Mucosa of rectum (tissue), 2 donors: ENCODE measurements at regions not wholly inside any gene's neighbourhood (a gene's known extent, or its start where the extent isn't known, plus 50 kb on each side); places are given as distances from the start of the nearest gene placed in this dataset.

Source experiments
- H3K27ac ChIP-seq, 2 donors: one replicate each; pipeline ENCODE4 v1.7.0; 2013; ENCODE audit warnings: inconsistent platforms in 2 of 2, low read depth in 2 of 2, low read length in 2 of 2
- H3K27me3 ChIP-seq, 2 donors: one replicate each; pipeline ENCODE4 v1.7.0; 2013; ENCODE audit warnings: low read length in 2 of 2; ENCODE audit not compliant: control insufficient read depth in 2 of 2, insufficient read depth in 2 of 2
- H3K36me3 ChIP-seq, 2 donors: one replicate each; pipeline ENCODE4 v1.7.0; 2013; ENCODE audit warnings: low read length in 2 of 2; ENCODE audit not compliant: control insufficient read depth in 2 of 2, insufficient read depth in 2 of 2
- H3K4me1 ChIP-seq, 2 donors: one replicate each; pipeline ENCODE4 v1.7.0; 2013; ENCODE audit warnings: low read length in 2 of 2, mild to moderate bottlenecking in 1 of 2; ENCODE audit not compliant: control insufficient read depth in 2 of 2, insufficient read depth in 2 of 2
- H3K4me3 ChIP-seq, 2 donors: one replicate each; pipeline ENCODE4 v1.7.0; 2013; ENCODE audit warnings: low read length in 2 of 2
- H3K9ac ChIP-seq, 2 donors: one replicate each; pipeline ENCODE4 v1.7.0; 2013; ENCODE audit warnings: low read length in 2 of 2, low read depth in 1 of 2, mild to moderate bottlenecking in 1 of 2
- H3K9me3 ChIP-seq, 2 donors: one replicate each; pipeline ENCODE4 v1.7.0; 2013; ENCODE audit warnings: low read length in 2 of 2; ENCODE audit not compliant: control insufficient read depth in 2 of 2
- donor health status: healthy.
- donor health status: Normal muscosa, but diverticular disease.

GRCh38 chr18:34280000-34280399, 55.3 kb upstream of the NOL4 start:
- Histone ChIP-seq H3K36me3 (no peaks in the 10 kb centered on the region), H3K4me3 (no peak overlapping the region), H3K4me1 (no peaks in the 10 kb centered on the region), H3K27ac (no peak overlapping the region), H3K9ac (no peak overlapping the region), H3K9me3 (no peaks in the 10 kb centered on the region), H3K27me3 (no peaks in the 10 kb centered on the region)

GRCh38 chr18:34280653-34281052, 55.9 kb upstream of the NOL4 start:
- no peaks in the 10 kb centered on the region for H3K9me3 ChIP-seq
- no peaks in the 10 kb centered on the region for H3K27me3 ChIP-seq
- no peak overlapping the region for H3K27ac ChIP-seq
- no peaks in the 10 kb centered on the region for H3K36me3 ChIP-seq
- no peak overlapping the region for H3K4me3 ChIP-seq
- no peak overlapping the region for H3K9ac ChIP-seq
- no peaks in the 10 kb centered on the region for H3K4me1 ChIP-seq

GRCh38 chr18:34281290-34281689, 56.6 kb upstream of the NOL4 start:
- Histone ChIP-seq H3K9ac (no peak overlapping the region), H3K4me1 (no peaks in the 10 kb centered on the region), H3K27me3 (no peaks in the 10 kb centered on the region), H3K36me3 (no peaks in the 10 kb centered on the region), H3K9me3 (no peaks in the 10 kb centered on the region), H3K27ac (no peak overlapping the region), H3K4me3 (no peak overlapping the region)

GRCh38 chr18:34281722-34282121, 57.0 kb upstream of the NOL4 start:
- Histone ChIP-seq H3K9ac (no peak overlapping the region), H3K27me3 (no peaks in the 10 kb centered on the region), H3K4me1 (no peaks in the 10 kb centered on the region), H3K36me3 (no peaks in the 10 kb centered on the region), H3K9me3 (no peaks in the 10 kb centered on the region), H3K4me3 (no peak overlapping the region), H3K27ac (no peak overlapping the region)

- Histone ChIP-seq H3K4me3 (no peak overlapping the region), H3K9ac (no peak overlapping the region), H3K4me1 (no peaks in the 10 kb centered on the region), H3K36me3 (no peaks in the 10 kb centered on the region), H3K9me3 (peaks cover 0 to 2% of the 10 kb centered on the region in 2 donors), H3K27me3 (no peaks in the 10 kb centered on the region), H3K27ac (no peak overlapping the region)
Measured at GRCh38 chr18:34283506-34283905, 58.8 kb upstream of the NOL4 start.

GRCh38 chr18:34287825-34288224, 63.1 kb upstream of the NOL4 start:
- Histone ChIP-seq H3K27me3 (no peaks in the 10 kb centered on the region), H3K9ac (no peak overlapping the region), H3K27ac (no peak overlapping the region), H3K36me3 (no peaks in the 10 kb centered on the region), H3K9me3 (peaks cover 0 to 6% of the 10 kb centered on the region in 2 donors), H3K4me3 (no peak overlapping the region), H3K4me1 (no peaks in the 10 kb centered on the region)

GRCh38 chr18:34292594-34292993, 67.9 kb upstream of the NOL4 start:
- Histone ChIP-seq H3K27ac (no peak overlapping the region), H3K36me3 (no peaks in the 10 kb centered on the region), H3K4me3 (no peak overlapping the region), H3K27me3 (no peaks in the 10 kb centered on the region), H3K9ac (no peak overlapping the region), H3K9me3 (peaks cover 2 to 6% of the 10 kb centered on the region in 2 donors), H3K4me1 (no peaks in the 10 kb centered on the region)

GRCh38 chr18:34297287-34297686, 72.6 kb upstream of the NOL4 start:
- Histone ChIP-seq H3K27me3 (no peaks in the 10 kb centered on the region), H3K36me3 (no peaks in the 10 kb centered on the region), H3K27ac (no peak overlapping the region), H3K4me1 (no peaks in the 10 kb centered on the region), H3K9me3 (peaks cover 0 to 2% of the 10 kb centered on the region in 2 donors), H3K9ac (no peak overlapping the region), H3K4me3 (no peak overlapping the region)

GRCh38 chr18:34299828-34300227, 75.1 kb upstream of the NOL4 start:
- no peak overlapping the region for H3K4me3 ChIP-seq

GRCh38 chr18:34311468-34311867, 86.8 kb upstream of the NOL4 start:
- H3K27me3 ChIP-seq = no peaks in the 10 kb centered on the region
- no peaks in the 10 kb centered on the region for H3K4me1 ChIP-seq
- H3K9me3 ChIP-seq = no peaks in the 10 kb centered on the region
- no peak overlapping the region for H3K27ac ChIP-seq
- H3K4me3 ChIP-seq = no peak overlapping the region
- no peaks in the 10 kb centered on the region for H3K36me3 ChIP-seq
- no peak overlapping the region for H3K9ac ChIP-seq

More at GRCh38 chr18:34299828-34300227, 75.1 kb upstream of the NOL4 start:
- no peak overlapping the region for H3K9ac ChIP-seq
- H3K27me3 ChIP-seq = no peaks in the 10 kb centered on the region
- H3K4me1 ChIP-seq = no peaks in the 10 kb centered on the region
- H3K27ac ChIP-seq = no peak overlapping the region
- no peaks in the 10 kb centered on the region for H3K36me3 ChIP-seq
- H3K9me3 ChIP-seq = peaks cover 0 to 2% of the 10 kb centered on the region in 2 donors

- Histone ChIP-seq H3K27me3 (no peaks in the 10 kb centered on the region), H3K9ac (no peak overlapping the region), H3K36me3 (no peaks in the 10 kb centered on the region), H3K27ac (no peak overlapping the region), H3K9me3 (no peaks in the 10 kb centered on the region), H3K4me3 (no peak overlapping the region), H3K4me1 (no peaks in the 10 kb centered on the region)
Measured at GRCh38 chr18:34314847-34315246, 90.1 kb upstream of the NOL4 start.
